IPS-NIHi11 (cell line): ENCODE measurements at regions not wholly inside any gene's neighbourhood (a gene's known extent, or its start where the extent isn't known, plus 50 kb on each side); places are given as distances from the start of the nearest gene placed in this dataset.

Source experiments
- DNase-seq: peaks from one replicate; pipeline ENCODE4 v3.0.0; 2012; ENCODE audit warnings: mixed read lengths, low spot score

- DNase-seq = no peak
Measured at GRCh38 chr10:58140691-58141347, 126.9 kb downstream of the IPMK start.

- no peak for DNase-seq
Measured at GRCh38 chr10:58140054-58140453, 127.6 kb downstream of the IPMK start.

- no peak for DNase-seq
Measured at GRCh38 chr10:58137813-58138212, 129.9 kb downstream of the IPMK start.

GRCh38 chr10:58115218-58116050, 152.3 kb downstream of the IPMK start:
- DNase-seq = no peak

- no peak for DNase-seq
Measured at GRCh38 chr10:58109731-58110130, 158.0 kb downstream of the IPMK start.

- DNase-seq = no peak
Measured at GRCh38 chr10:58107506-58107905, 160.2 kb downstream of the IPMK start.

- DNase-seq = no peak
Measured at GRCh38 chr10:58106211-58107035, 161.3 kb downstream of the IPMK start.

- DNase-seq = no peak
Measured at GRCh38 chr10:58104351-58104751, 163.3 kb downstream of the IPMK start.

GRCh38 chr10:58102897-58103296, 164.8 kb downstream of the IPMK start:
- DNase-seq = no peak

- no peak for DNase-seq
Measured at GRCh38 chr10:58101682-58102081, 166.0 kb downstream of the IPMK start.

- no peak for DNase-seq
Measured at GRCh38 chr10:58094985-58095718, 172.5 kb downstream of the IPMK start.

- DNase-seq = no peak
Measured at GRCh38 chr10:58091886-58092285, 175.8 kb downstream of the IPMK start.

- DNase-seq = no peak
Measured at GRCh38 chr10:58089739-58090138, 178.0 kb downstream of the IPMK start.

- DNase-seq = no peak
Measured at GRCh38 chr10:58087896-58088295, 179.8 kb downstream of the IPMK start.

- no peak for DNase-seq
Measured at GRCh38 chr10:58086763-58087150, 180.9 kb downstream of the IPMK start.

- no peak for DNase-seq
Measured at GRCh38 chr10:58086144-58086762, 181.4 kb downstream of the IPMK start.

- no peak for DNase-seq
Measured at GRCh38 chr10:58082248-58082647, 185.4 kb downstream of the IPMK start.

GRCh38 chr10:58081353-58081752, 186.3 kb downstream of the IPMK start:
- DNase-seq = no peak

GRCh38 chr10:58079461-58079860, 188.2 kb downstream of the IPMK start:
- DNase-seq = no peak

GRCh38 chr10:58072634-58073033, 195.1 kb downstream of the IPMK start:
- DNase-seq = no peak

GRCh38 chr10:58070956-58071355, 196.7 kb downstream of the IPMK start:
- no peak for DNase-seq

- no peak for DNase-seq
Measured at GRCh38 chr10:58068809-58069208, 198.9 kb downstream of the IPMK start.
